ENCODE measurements at regions not wholly inside any gene's neighbourhood (a gene's known extent, or its start where the extent isn't known, plus 50 kb on each side); places are given as distances from the start of the nearest gene placed in this dataset.

- in situ Hi-C loops (cut with MboI; ENCODE audit: low sequenced_read_pairs): no loop called here
Observed at GRCh38 chr18:41758534-41758933, 196.5 kb upstream of the PIK3C3 start.

- in situ Hi-C loops (cut with MboI; ENCODE audit: low sequenced_read_pairs): no loop called here
Observed at GRCh38 chr18:41756141-41756540, 198.9 kb upstream of the PIK3C3 start.

GRCh38 chr18:41754332-41754731, 200.7 kb upstream of the PIK3C3 start:
- in situ Hi-C loops (cut with MboI; ENCODE audit: low sequenced_read_pairs): no loop called here

GRCh38 chr18:41753826-41754225, 201.2 kb upstream of the PIK3C3 start:
- in situ Hi-C loops (cut with MboI; ENCODE audit: low sequenced_read_pairs): no loop called here

- in situ Hi-C loops (cut with MboI; ENCODE audit: low sequenced_read_pairs): no loop called here
Observed at GRCh38 chr18:41752826-41753225, 202.2 kb upstream of the PIK3C3 start.

GRCh38 chr18:41751652-41752051, 203.4 kb upstream of the PIK3C3 start:
- in situ Hi-C loops (cut with MboI; ENCODE audit: low sequenced_read_pairs): no loop called here

- in situ Hi-C loops (cut with MboI; ENCODE audit: low sequenced_read_pairs): no loop called here
Observed at GRCh38 chr18:41751161-41751560, 203.9 kb upstream of the PIK3C3 start.

GRCh38 chr18:41747723-41748242, 207.3 kb upstream of the PIK3C3 start:
- in situ Hi-C loops (cut with MboI; ENCODE audit: low sequenced_read_pairs): no loop called here

- in situ Hi-C loops (cut with MboI; ENCODE audit: low sequenced_read_pairs): no loop called here
Observed at GRCh38 chr18:41745166-41746049, 209.6 kb upstream of the PIK3C3 start.

GRCh38 chr18:41744421-41745030, 210.5 kb upstream of the PIK3C3 start:
- in situ Hi-C loops (cut with MboI; ENCODE audit: low sequenced_read_pairs): no loop called here

GRCh38 chr18:41737218-41737617, 217.8 kb upstream of the PIK3C3 start:
- in situ Hi-C loops (cut with MboI; ENCODE audit: low sequenced_read_pairs): no loop called here

GRCh38 chr18:41734917-41735316, 220.1 kb upstream of the PIK3C3 start:
- in situ Hi-C loops (cut with MboI; ENCODE audit: low sequenced_read_pairs): no loop called here

- in situ Hi-C loops (cut with MboI; ENCODE audit: low sequenced_read_pairs): no loop called here
Observed at GRCh38 chr18:41732356-41732755, 222.7 kb upstream of the PIK3C3 start.

GRCh38 chr18:41731884-41732283, 223.2 kb upstream of the PIK3C3 start:
- in situ Hi-C loops (cut with MboI; ENCODE audit: low sequenced_read_pairs): no loop called here

GRCh38 chr18:41724195-41724594, 230.8 kb upstream of the PIK3C3 start:
- in situ Hi-C loops (cut with MboI; ENCODE audit: low sequenced_read_pairs): no loop called here

GRCh38 chr18:41721103-41721790, 233.8 kb upstream of the PIK3C3 start:
- in situ Hi-C loops (cut with MboI; ENCODE audit: low sequenced_read_pairs): no loop called here

GRCh38 chr18:41720226-41720625, 234.8 kb upstream of the PIK3C3 start:
- in situ Hi-C loops (cut with MboI; ENCODE audit: low sequenced_read_pairs): no loop called here

GRCh38 chr18:41719808-41720207, 235.2 kb upstream of the PIK3C3 start:
- in situ Hi-C loops (cut with MboI; ENCODE audit: low sequenced_read_pairs): no loop called here

GRCh38 chr18:41714872-41715271, 240.2 kb upstream of the PIK3C3 start:
- in situ Hi-C loops (cut with MboI; ENCODE audit: low sequenced_read_pairs): no loop called here

GRCh38 chr18:41713969-41714825, 240.8 kb upstream of the PIK3C3 start:
- in situ Hi-C loops (cut with MboI; ENCODE audit: low sequenced_read_pairs): no loop called here

GRCh38 chr18:41706301-41706700, 248.7 kb upstream of the PIK3C3 start:
- in situ Hi-C loops (cut with MboI; ENCODE audit: low sequenced_read_pairs): no loop called here

All from HL-60/S4 treated with retinoic acid at 250 ng/mL for 4 days and 3 days (cell line).